ENCODE measurements at regions not wholly inside any gene's neighbourhood (a gene's known extent, or its start where the extent isn't known, plus 50 kb on each side); places are given as distances from the start of the nearest gene placed in this dataset.

- TF ChIP-seq CTCF (IDR thresholded peaks at IDR 0.05) (no peak), EP300 (IDR thresholded peaks at IDR 0.05) (no peak), POLR2A (IDR thresholded peaks at IDR 0.05) (no peak), POLR2AphosphoS5 (IDR thresholded peaks at IDR 0.05) (no peak)
Measured at GRCh38 chr21:19122356-19122755, 718.8 kb upstream of the TMPRSS15 start.
